Hepatocyte (in vitro differentiated cells): ENCODE measurements at regions not wholly inside any gene's neighbourhood (a gene's known extent, or its start where the extent isn't known, plus 50 kb on each side); places are given as distances from the start of the nearest gene placed in this dataset.

Experiments used
- DNase-seq: peaks from one replicate; pipeline ENCODE4 v3.0.0-alpha.2; 2016; ENCODE audit warnings: low spot score
- H2AFZ ChIP-seq: fragments of 200-600 bp; sonication (generic); 2 replicates; pipeline ENCODE4 v1.6.0; 2016; ENCODE audit warnings: antibody characterized with exemption, mild to moderate bottlenecking
- H3K27ac ChIP-seq: fragments of 200-600 bp; sonication (generic); 2 replicates; pipeline ENCODE4 v1.5.1; 2016; ENCODE audit warnings: mild to moderate bottlenecking
- H3K27me3 ChIP-seq: fragments of 200-600 bp; sonication (generic); 2 replicates; pipeline ENCODE4 v1.6.1; 2016
- H3K36me3 ChIP-seq: fragments of 200-600 bp; sonication (generic); replicated peaks from 2 replicates; pipeline ENCODE4 v1.5.1; 2016; ENCODE audit warnings: low read depth; ENCODE audit not compliant: insufficient read depth
- H3K4me1 ChIP-seq: fragments of 200-600 bp; sonication (generic); 2 replicates; pipeline ENCODE4 v1.5.1; 2016; ENCODE audit warnings: mild to moderate bottlenecking, moderate library complexity; ENCODE audit not compliant: insufficient read depth
- H3K4me2 ChIP-seq: fragments of 200-600 bp; sonication (generic); 2 replicates; pipeline ENCODE4 v1.6.0; 2016
- H3K4me3 ChIP-seq: fragments of 200-600 bp; sonication (generic); 2 replicates; pipeline ENCODE4 v1.5.1; 2016; ENCODE audit warnings: mild to moderate bottlenecking
- H3K79me2 ChIP-seq: fragments of 200-600 bp; sonication (generic); 2 replicates; pipeline ENCODE4 v1.6.0; 2017; ENCODE audit warnings: mild to moderate bottlenecking
- H3K9me2 ChIP-seq: fragments of 200-600 bp; sonication (generic); replicated peaks from 2 replicates; pipeline ENCODE4 v1.6.0; 2017; ENCODE audit warnings: mild to moderate bottlenecking; ENCODE audit not compliant: insufficient read depth
- H3K9me3 ChIP-seq: fragments of 200-600 bp; sonication (generic); 2 replicates; pipeline ENCODE4 v1.5.1; 2016; ENCODE audit warnings: low read depth, mild to moderate bottlenecking
- H4K20me1 ChIP-seq: fragments of 200-600 bp; sonication (generic); 2 replicates; pipeline ENCODE4 v1.6.0; 2016; ENCODE audit warnings: mild to moderate bottlenecking; ENCODE audit not compliant: insufficient read depth, poor library complexity, severe bottlenecking
- CTCF ChIP-seq: fragments of 200-600 bp; sonication (generic); IDR thresholded peaks from 2 replicates; pipeline ENCODE4 v1.5.1; 2016; ENCODE audit warnings: antibody characterized with exemption, mild to moderate bottlenecking; ENCODE audit not compliant: poor library complexity
- EZH2 ChIP-seq: fragments of 200-600 bp; sonication (generic); IDR thresholded peaks from 2 replicates; pipeline ENCODE4 v1.6.1; 2016; ENCODE audit warnings: antibody characterized with exemption, mild to moderate bottlenecking, borderline replicate concordance
- EZH2phosphoT487 ChIP-seq: fragments of 200-600 bp; sonication (generic); IDR thresholded peaks from one replicate; pipeline ENCODE4 v1.6.1; 2018; ENCODE audit warnings: antibody characterized with exemption, mild to moderate bottlenecking, low read depth, moderate library complexity; ENCODE audit not compliant: unreplicated experiment, severe bottlenecking
- WGBS: methylation state at CpG from one replicate; pipeline ENCODE4 v1.1.6; 2016; ENCODE audit warnings: low lambda C conversion rate; ENCODE audit errors: missing lambda C conversion rate; 5-methylcytosine and 5-hydroxymethylcytosine counted together

- H3K4me3 ChIP-seq = no peak overlapping the region
- H3K9me2 ChIP-seq = no peaks in the 10 kb centered on the region
- no peak for DNase-seq
- H4K20me1 ChIP-seq = no peaks in the 10 kb centered on the region
- 58% methylated on average over 2 of the region's 2 CpGs for WGBS
- H3K4me1 ChIP-seq = no peaks in the 10 kb centered on the region
- no peaks in the 10 kb centered on the region for H3K9me3 ChIP-seq
- no peak overlapping the region for H2AFZ ChIP-seq
- TF ChIP-seq CTCF (no peak), EZH2 (no peak), EZH2phosphoT487 (no peak)
- H3K27me3 ChIP-seq = no peaks in the 10 kb centered on the region
- no peak overlapping the region for H3K27ac ChIP-seq
- H3K36me3 ChIP-seq = no peaks in the 10 kb centered on the region
- H3K4me2 ChIP-seq = no peak overlapping the region
- H3K79me2 ChIP-seq = no peaks in the 10 kb centered on the region
Observed at GRCh38 chr16:35296962-35297653, 1837.7 kb downstream of the TP53TG3F start.

GRCh38 chr16:35298460-35299243, 1839.2 kb downstream of the TP53TG3F start:
- Histone ChIP-seq H3K79me2 (no peaks in the 10 kb centered on the region), H3K27ac (no peak overlapping the region), H4K20me1 (no peaks in the 10 kb centered on the region), H2AFZ (no peak overlapping the region), H3K4me2 (no peak overlapping the region), H3K9me2 (no peaks in the 10 kb centered on the region), H3K27me3 (no peaks in the 10 kb centered on the region), H3K4me3 (no peak overlapping the region), H3K36me3 (no peaks in the 10 kb centered on the region), H3K4me1 (no peaks in the 10 kb centered on the region), H3K9me3 (no peaks in the 10 kb centered on the region)
- DNase-seq = no peak
- TF ChIP-seq EZH2 = no peak
- TF ChIP-seq CTCF = no peak
- no peak for TF ChIP-seq EZH2phosphoT487
- WGBS = 48% methylated on average over 2 of the region's 2 CpGs

GRCh38 chr16:35302859-35303258, 1843.4 kb downstream of the TP53TG3F start:
- no peak overlapping the region for H3K4me3 ChIP-seq
- no peaks in the 10 kb centered on the region for H3K79me2 ChIP-seq
- TF ChIP-seq EZH2phosphoT487 = no peak
- no peak for TF ChIP-seq EZH2
- no peak for TF ChIP-seq CTCF
- H4K20me1 ChIP-seq = no peaks in the 10 kb centered on the region
- WGBS = 55% methylated on average over 1 of the region's 1 CpG
- no peaks in the 10 kb centered on the region for H3K4me1 ChIP-seq
- DNase-seq = no peak
- no peak overlapping the region for H3K27ac ChIP-seq
- H3K9me3 ChIP-seq = no peaks in the 10 kb centered on the region
- no peaks in the 10 kb centered on the region for H3K9me2 ChIP-seq
- no peaks in the 10 kb centered on the region for H3K36me3 ChIP-seq
- H2AFZ ChIP-seq = no peak overlapping the region
- H3K27me3 ChIP-seq = no peaks in the 10 kb centered on the region
- H3K4me2 ChIP-seq = no peak overlapping the region
